ENCODE measurements at regions not wholly inside any gene's neighbourhood (a gene's known extent, or its start where the extent isn't known, plus 50 kb on each side); places are given as distances from the start of the nearest gene placed in this dataset.
"Not testable (repeated sequence)": the region's sequence is repeated elsewhere in the genome, so short reads cannot be mapped to it uniquely, and the experiment has no call there.

- H3K4me3 ChIP-seq (replicated peaks in 1 of 3), result no peak overlapping the region
- H3K27ac ChIP-seq, result no peak overlapping the region
- 75 to 79% methylated on average over 4 of the region's 4 CpGs for WGBS, 2 donors
- no peaks in the 10 kb centered on the region for H3K27me3 ChIP-seq
- intact Hi-C loops (cut with DNase I), result no loop called here
- no peaks in the 10 kb centered on the region for H3K4me1 ChIP-seq
- no peaks in the 10 kb centered on the region for H3K9me3 ChIP-seq
- H3K36me3 ChIP-seq, result no peaks in the 10 kb centered on the region
- no peak for TF ChIP-seq POLR2A (IDR thresholded peaks at IDR 0.05)
- TF ChIP-seq, protein P1, sequence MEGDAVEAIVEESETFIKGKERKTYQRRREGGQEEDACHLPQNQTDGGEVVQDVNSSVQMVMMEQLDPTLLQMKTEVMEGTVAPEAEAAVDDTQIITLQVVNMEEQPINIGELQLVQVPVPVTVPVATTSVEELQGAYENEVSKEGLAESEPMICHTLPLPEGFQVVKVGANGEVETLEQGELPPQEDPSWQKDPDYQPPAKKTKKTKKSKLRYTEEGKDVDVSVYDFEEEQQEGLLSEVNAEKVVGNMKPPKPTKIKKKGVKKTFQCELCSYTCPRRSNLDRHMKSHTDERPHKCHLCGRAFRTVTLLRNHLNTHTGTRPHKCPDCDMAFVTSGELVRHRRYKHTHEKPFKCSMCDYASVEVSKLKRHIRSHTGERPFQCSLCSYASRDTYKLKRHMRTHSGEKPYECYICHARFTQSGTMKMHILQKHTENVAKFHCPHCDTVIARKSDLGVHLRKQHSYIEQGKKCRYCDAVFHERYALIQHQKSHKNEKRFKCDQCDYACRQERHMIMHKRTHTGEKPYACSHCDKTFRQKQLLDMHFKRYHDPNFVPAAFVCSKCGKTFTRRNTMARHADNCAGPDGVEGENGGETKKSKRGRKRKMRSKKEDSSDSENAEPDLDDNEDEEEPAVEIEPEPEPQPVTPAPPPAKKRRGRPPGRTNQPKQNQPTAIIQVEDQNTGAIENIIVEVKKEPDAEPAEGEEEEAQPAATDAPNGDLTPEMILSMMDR (IDR thresholded peaks at IDR 0.05), result no peak
- DNase-seq, result no peak
Observed at GRCh38 chr14:87042354-87042753, 950.6 kb downstream of the GALC start.

DNA sequence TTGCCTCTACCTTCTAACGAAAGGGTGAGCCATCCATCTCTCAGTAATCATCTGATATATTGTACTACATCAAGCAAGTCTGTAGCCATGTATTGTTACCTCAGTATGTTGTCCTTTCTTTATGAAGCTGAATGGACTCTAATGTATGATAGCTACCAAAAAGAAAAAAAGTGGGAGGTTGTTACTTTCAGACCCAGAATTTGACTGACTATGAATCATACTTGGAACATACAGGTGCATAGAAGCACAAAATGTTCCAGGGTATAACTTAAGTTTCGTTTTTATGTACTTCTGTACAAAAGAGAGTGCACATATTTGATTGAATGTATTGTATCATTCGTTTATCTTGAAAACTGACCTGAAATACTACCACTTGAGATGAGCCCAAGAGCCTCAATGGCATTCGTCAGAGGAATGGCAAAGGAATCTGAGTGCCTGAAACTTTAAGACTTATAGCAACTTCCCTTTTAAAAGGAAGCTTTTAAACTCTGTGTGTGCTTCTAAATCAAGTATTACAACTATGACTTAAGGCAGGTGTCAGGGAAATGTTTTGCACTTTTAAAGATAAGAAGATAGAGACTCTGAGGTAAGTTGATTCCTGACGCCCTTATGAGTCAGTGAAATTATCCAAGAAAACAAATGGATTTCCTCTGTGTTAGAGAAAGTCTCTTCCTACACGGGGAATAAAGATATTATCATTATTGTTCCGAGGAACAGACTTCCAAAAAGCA lies 951.5 kb downstream of the GALC start:
- Histone ChIP-seq H3K4me1 (no peaks in the 10 kb centered on the region), H3K4me3 (replicated peaks in 1 of 3) (no peak overlapping the region), H3K36me3 (no peaks in the 10 kb centered on the region), H3K9me3 (no peaks in the 10 kb centered on the region), H3K27ac (no peak overlapping the region), H3K27me3 (no peaks in the 10 kb centered on the region)
- DNase-seq, result no peak
- 40 to 41% methylated on average over 7 of the region's 7 CpGs for WGBS, 2 donors
- intact Hi-C loops (cut with DNase I), result no loop called here
- no peak for TF ChIP-seq POLR2A (IDR thresholded peaks at IDR 0.05)
- TF ChIP-seq, protein P1 (IDR thresholded peaks at IDR 0.05), result no peak

DNA sequence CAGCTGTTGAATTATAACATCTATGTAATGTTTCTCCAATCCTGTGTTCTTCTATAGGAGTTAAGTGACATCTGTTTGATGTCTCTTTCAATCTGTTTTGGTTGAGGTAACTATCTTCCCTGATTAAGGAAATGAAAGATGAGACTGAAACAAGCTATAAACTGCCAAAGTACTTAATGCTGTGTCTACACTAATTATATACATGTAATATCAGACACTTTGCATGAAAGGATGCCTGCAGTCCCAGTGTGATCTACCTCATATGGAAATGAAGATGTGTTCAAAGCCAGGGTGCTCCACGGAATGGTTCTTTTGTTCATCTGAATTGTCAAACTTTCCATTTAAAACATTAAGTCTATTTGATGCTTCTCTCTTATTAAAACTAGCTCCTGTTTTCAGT lies 958.3 kb downstream of the GALC start:
- Histone ChIP-seq H3K4me1 (peaks cover 0 to 9% of the 10 kb centered on the region in 2 donors), H3K27me3 (no peaks in the 10 kb centered on the region), H3K4me3 (replicated peaks in 1 of 3) (no peak overlapping the region), H3K36me3 (no peaks in the 10 kb centered on the region), H3K27ac (no peak overlapping the region), H3K9me3 (no peaks in the 10 kb centered on the region)
- WGBS, 2 donors, result 70 to 89% methylated on average over 1 of the region's 1 CpG
- TF ChIP-seq, protein P1 (IDR thresholded peaks at IDR 0.05), result no peak
- TF ChIP-seq POLR2A (IDR thresholded peaks at IDR 0.05), result no peak
- DNase-seq, result no peak
- intact Hi-C loops (cut with DNase I), result no loop called here

- Histone ChIP-seq H3K27me3 (no peaks in the 10 kb centered on the region), H3K36me3 (no peaks in the 10 kb centered on the region), H3K4me3 (replicated peaks in 1 of 3) (no peak overlapping the region), H3K4me1 (peaks cover 0 to 3% of the 10 kb centered on the region in 2 donors), H3K9me3 (no peaks in the 10 kb centered on the region), H3K27ac (no peak overlapping the region)
- intact Hi-C loops (cut with DNase I), result no loop called here
- TF ChIP-seq POLR2A (IDR thresholded peaks at IDR 0.05), result no peak
- TF ChIP-seq, protein P1 (IDR thresholded peaks at IDR 0.05), result no peak
- 79 to 95% methylated on average over 1 of the region's 1 CpG for WGBS, 2 donors
- DNase-seq, result no peak
Observed at GRCh38 chr14:87030197-87030596, 962.8 kb downstream of the GALC start.

- H3K4me3 ChIP-seq (replicated peaks in 1 of 3); H3K27ac ChIP-seq; DNase-seq; H3K9me3 ChIP-seq; H3K4me1 ChIP-seq; H3K27me3 ChIP-seq; intact Hi-C loops (cut with DNase I); H3K36me3 ChIP-seq: not testable (repeated sequence)
- WGBS, 2 donors, result 47% methylated on average over 4 of the region's 4 CpGs
Observed at GRCh38 chr14:87020106-87020505, 972.9 kb downstream of the GALC start.

All from thyroid gland (tissue), 4 donors.